ENCODE measurements at regions not wholly inside any gene's neighbourhood (a gene's known extent, or its start where the extent isn't known, plus 50 kb on each side); places are given as distances from the start of the nearest gene placed in this dataset.

- ChIA-PET POLR2A (no interaction called here), CTCF (interaction anchor here (0.7 kb wide), 1 partner anchor 70 kb away, joined by 3 read pairs; no protein-coding TSS in a partner anchor)
- Histone ChIP-seq H3K27me3 (replicated peaks in 2 of 5; ENCODE audit: control insufficient read depth in 4 of 5, insufficient read depth in 5 of 5, low read length in 4 of 5) (no peaks in the 10 kb centered on the region), H3K36me3 (ENCODE audit: control insufficient read depth in 4 of 4, insufficient read depth in 4 of 4, low read length in 3 of 4) (no peaks in the 10 kb centered on the region), H3K27ac (ENCODE audit: insufficient read depth in 1 of 2, low read depth in 1 of 2, low read length in 2 of 2, poor library complexity in 1 of 2, severe bottlenecking in 2 of 2) (no peak overlapping the region), H3K4me1 (ENCODE audit: control extremely low read depth in 1 of 4, control insufficient read depth in 4 of 4, insufficient read depth in 4 of 4, low read length in 3 of 4) (peaks cover 0 to 6% (median 0%) of the 10 kb centered on the region in 4 experiments), H3K9me3 (ENCODE audit: control extremely low read depth in 1 of 5, control insufficient read depth in 4 of 5, insufficient read depth in 2 of 5, low read depth in 1 of 5, low read length in 4 of 5) (peaks cover 0 to 5% (median 0%) of the 10 kb centered on the region in 5 experiments), H3K4me3 (ENCODE audit: control insufficient read depth in 1 of 7, extremely low read depth in 1 of 7, insufficient read depth in 4 of 7, low read depth in 2 of 7, low read length in 6 of 7) (no peak overlapping the region)
- DNase-seq, result no peak
- WGBS (ENCODE audit: insufficient coverage), result 100% methylated on average over 2 of the region's 2 CpGs
Measured at GRCh38 chr10:60496181-60496580, 106.5 kb upstream of the ANK3 start.

GRCh38 chr10:60495338-60496055 lies 105.8 kb upstream of the ANK3 start:
- CTCF ChIA-PET, result interaction anchor here (0.7 kb wide), 1 partner anchor 71 kb away, joined by 3 read pairs; no protein-coding TSS in a partner anchor
- POLR2A ChIA-PET, result no interaction called here

GRCh38 chr10:60494774-60495173 lies 105.1 kb upstream of the ANK3 start:
- WGBS (ENCODE audit: insufficient coverage), result no CpG with 5 or more reads among the region's 2 CpGs
- ChIA-PET POLR2A (no interaction called here), CTCF (no interaction called here)
- no peak overlapping the region for H3K27ac ChIP-seq (ENCODE audit: insufficient read depth in 1 of 2, low read depth in 1 of 2, low read length in 2 of 2, poor library complexity in 1 of 2, severe bottlenecking in 2 of 2)
- H3K36me3 ChIP-seq (ENCODE audit: control insufficient read depth in 4 of 4, insufficient read depth in 4 of 4, low read length in 3 of 4), result no peaks in the 10 kb centered on the region
- no peaks in the 10 kb centered on the region for H3K27me3 ChIP-seq (replicated peaks in 2 of 5; ENCODE audit: control insufficient read depth in 4 of 5, insufficient read depth in 5 of 5, low read length in 4 of 5)
- peaks cover 0 to 9% (median 0%) of the 10 kb centered on the region in 4 experiments for H3K4me1 ChIP-seq (ENCODE audit: control extremely low read depth in 1 of 4, control insufficient read depth in 4 of 4, insufficient read depth in 4 of 4, low read length in 3 of 4)
- peaks cover 0 to 5% (median 0%) of the 10 kb centered on the region in 5 experiments for H3K9me3 ChIP-seq (ENCODE audit: control extremely low read depth in 1 of 5, control insufficient read depth in 4 of 5, insufficient read depth in 2 of 5, low read depth in 1 of 5, low read length in 4 of 5)
- no peak overlapping the region for H3K4me3 ChIP-seq (ENCODE audit: control insufficient read depth in 1 of 7, extremely low read depth in 1 of 7, insufficient read depth in 4 of 7, low read depth in 2 of 7, low read length in 6 of 7)
- no peak for DNase-seq

More at GRCh38 chr10:60495338-60496055, 105.8 kb upstream of the ANK3 start:
- WGBS (ENCODE audit: insufficient coverage), result 100% methylated on average over 1 of the region's 1 CpG
- no peaks in the 10 kb centered on the region for H3K36me3 ChIP-seq (ENCODE audit: control insufficient read depth in 4 of 4, insufficient read depth in 4 of 4, low read length in 3 of 4)
- H3K27ac ChIP-seq (ENCODE audit: insufficient read depth in 1 of 2, low read depth in 1 of 2, low read length in 2 of 2, poor library complexity in 1 of 2, severe bottlenecking in 2 of 2), result no peak overlapping the region
- no peaks in the 10 kb centered on the region for H3K27me3 ChIP-seq (replicated peaks in 2 of 5; ENCODE audit: control insufficient read depth in 4 of 5, insufficient read depth in 5 of 5, low read length in 4 of 5)
- no peak overlapping the region for H3K4me3 ChIP-seq (ENCODE audit: control insufficient read depth in 1 of 7, extremely low read depth in 1 of 7, insufficient read depth in 4 of 7, low read depth in 2 of 7, low read length in 6 of 7)
- H3K9me3 ChIP-seq (ENCODE audit: control extremely low read depth in 1 of 5, control insufficient read depth in 4 of 5, insufficient read depth in 2 of 5, low read depth in 1 of 5, low read length in 4 of 5), result peaks cover 0 to 5% (median 0%) of the 10 kb centered on the region in 5 experiments
- peaks cover 0 to 6% (median 0%) of the 10 kb centered on the region in 4 experiments for H3K4me1 ChIP-seq (ENCODE audit: control extremely low read depth in 1 of 4, control insufficient read depth in 4 of 4, insufficient read depth in 4 of 4, low read length in 3 of 4)
- no peak for DNase-seq

- ChIA-PET POLR2A (no interaction called here), CTCF (no interaction called here)
- no peaks in the 10 kb centered on the region for H3K36me3 ChIP-seq (ENCODE audit: control insufficient read depth in 4 of 4, insufficient read depth in 4 of 4, low read length in 3 of 4)
- 100% methylated on average over 1 of the region's 2 CpGs for WGBS (ENCODE audit: insufficient coverage)
- H3K9me3 ChIP-seq (ENCODE audit: control extremely low read depth in 1 of 5, control insufficient read depth in 4 of 5, insufficient read depth in 2 of 5, low read depth in 1 of 5, low read length in 4 of 5), result peaks cover 0 to 5% (median 0%) of the 10 kb centered on the region in 5 experiments
- DNase-seq, result no peak
- H3K27me3 ChIP-seq (replicated peaks in 2 of 5; ENCODE audit: control insufficient read depth in 4 of 5, insufficient read depth in 5 of 5, low read length in 4 of 5), result no peaks in the 10 kb centered on the region
- H3K4me1 ChIP-seq (ENCODE audit: control extremely low read depth in 1 of 4, control insufficient read depth in 4 of 4, insufficient read depth in 4 of 4, low read length in 3 of 4), result peaks cover 0 to 3% (median 0%) of the 10 kb centered on the region in 4 experiments
- no peak overlapping the region for H3K27ac ChIP-seq (ENCODE audit: insufficient read depth in 1 of 2, low read depth in 1 of 2, low read length in 2 of 2, poor library complexity in 1 of 2, severe bottlenecking in 2 of 2)
- no peak overlapping the region for H3K4me3 ChIP-seq (ENCODE audit: control insufficient read depth in 1 of 7, extremely low read depth in 1 of 7, insufficient read depth in 4 of 7, low read depth in 2 of 7, low read length in 6 of 7)
Measured at GRCh38 chr10:60491162-60491561, 101.5 kb upstream of the ANK3 start.

- no peak overlapping the region for H3K27ac ChIP-seq (ENCODE audit: insufficient read depth in 1 of 2, low read depth in 1 of 2, low read length in 2 of 2, poor library complexity in 1 of 2, severe bottlenecking in 2 of 2)
- CTCF ChIA-PET, result no interaction called here
- POLR2A ChIA-PET, result no interaction called here
Measured at GRCh38 chr10:60490013-60490412, 100.3 kb upstream of the ANK3 start.

GRCh38 chr10:60488111-60488669 lies 98.5 kb upstream of the ANK3 start:
- Histone ChIP-seq H3K27ac (ENCODE audit: insufficient read depth in 1 of 2, low read depth in 1 of 2, low read length in 2 of 2, poor library complexity in 1 of 2, severe bottlenecking in 2 of 2) (no peak overlapping the region), H3K36me3 (ENCODE audit: control insufficient read depth in 4 of 4, insufficient read depth in 4 of 4, low read length in 3 of 4) (no peaks in the 10 kb centered on the region), H3K4me1 (ENCODE audit: control extremely low read depth in 1 of 4, control insufficient read depth in 4 of 4, insufficient read depth in 4 of 4, low read length in 3 of 4) (peaks cover 0 to 3% (median 0%) of the 10 kb centered on the region in 4 experiments), H3K4me3 (ENCODE audit: control insufficient read depth in 1 of 7, extremely low read depth in 1 of 7, insufficient read depth in 4 of 7, low read depth in 2 of 7, low read length in 6 of 7) (no peak overlapping the region), H3K9me3 (ENCODE audit: control extremely low read depth in 1 of 5, control insufficient read depth in 4 of 5, insufficient read depth in 2 of 5, low read depth in 1 of 5, low read length in 4 of 5) (peaks cover 0 to 5% (median 0%) of the 10 kb centered on the region in 5 experiments), H3K27me3 (replicated peaks in 2 of 5; ENCODE audit: control insufficient read depth in 4 of 5, insufficient read depth in 5 of 5, low read length in 4 of 5) (no peaks in the 10 kb centered on the region)
- DNase-seq, result no peak
- POLR2A ChIA-PET, result no interaction called here
- CTCF ChIA-PET, result interaction anchor here (1.1 kb wide), 1 partner anchor 10 kb away, joined by 3 read pairs; no protein-coding TSS in a partner anchor
- whole genome bisulfite sequencing (ENCODE audit: insufficient coverage), result no CpG with 5 or more reads among the region's 1 CpG

More at GRCh38 chr10:60490013-60490412, 100.3 kb upstream of the ANK3 start:
- no peak for DNase-seq
- Histone ChIP-seq H3K4me1 (ENCODE audit: control extremely low read depth in 1 of 4, control insufficient read depth in 4 of 4, insufficient read depth in 4 of 4, low read length in 3 of 4) (peaks cover 0 to 3% (median 0%) of the 10 kb centered on the region in 4 experiments), H3K4me3 (ENCODE audit: control insufficient read depth in 1 of 7, extremely low read depth in 1 of 7, insufficient read depth in 4 of 7, low read depth in 2 of 7, low read length in 6 of 7) (no peak overlapping the region), H3K36me3 (ENCODE audit: control insufficient read depth in 4 of 4, insufficient read depth in 4 of 4, low read length in 3 of 4) (no peaks in the 10 kb centered on the region), H3K27me3 (replicated peaks in 2 of 5; ENCODE audit: control insufficient read depth in 4 of 5, insufficient read depth in 5 of 5, low read length in 4 of 5) (no peaks in the 10 kb centered on the region), H3K9me3 (ENCODE audit: control extremely low read depth in 1 of 5, control insufficient read depth in 4 of 5, insufficient read depth in 2 of 5, low read depth in 1 of 5, low read length in 4 of 5) (peaks cover 0 to 5% (median 0%) of the 10 kb centered on the region in 5 experiments)
- 60% methylated on average over 2 of the region's 3 CpGs for WGBS (ENCODE audit: insufficient coverage)

- peaks cover 0 to 3% (median 0%) of the 10 kb centered on the region in 4 experiments for H3K4me1 ChIP-seq (ENCODE audit: control extremely low read depth in 1 of 4, control insufficient read depth in 4 of 4, insufficient read depth in 4 of 4, low read length in 3 of 4)
- no peaks in the 10 kb centered on the region for H3K27me3 ChIP-seq (replicated peaks in 2 of 5; ENCODE audit: control insufficient read depth in 4 of 5, insufficient read depth in 5 of 5, low read length in 4 of 5)
- no peak overlapping the region for H3K27ac ChIP-seq (ENCODE audit: insufficient read depth in 1 of 2, low read depth in 1 of 2, low read length in 2 of 2, poor library complexity in 1 of 2, severe bottlenecking in 2 of 2)
- ChIA-PET POLR2A (no interaction called here), CTCF (interaction anchor here (1.1 kb wide), 1 partner anchor 9 kb away, joined by 3 read pairs; no protein-coding TSS in a partner anchor)
- no peak overlapping the region for H3K4me3 ChIP-seq (ENCODE audit: control insufficient read depth in 1 of 7, extremely low read depth in 1 of 7, insufficient read depth in 4 of 7, low read depth in 2 of 7, low read length in 6 of 7)
- DNase-seq, result no peak
- no peaks in the 10 kb centered on the region for H3K36me3 ChIP-seq (ENCODE audit: control insufficient read depth in 4 of 4, insufficient read depth in 4 of 4, low read length in 3 of 4)
- H3K9me3 ChIP-seq (ENCODE audit: control extremely low read depth in 1 of 5, control insufficient read depth in 4 of 5, insufficient read depth in 2 of 5, low read depth in 1 of 5, low read length in 4 of 5), result peaks cover 0 to 5% (median 0%) of the 10 kb centered on the region in 5 experiments
- 87% methylated on average over 9 of the region's 9 CpGs for WGBS (ENCODE audit: insufficient coverage)
Measured at GRCh38 chr10:60487543-60487942, 97.9 kb upstream of the ANK3 start.

All from common myeloid progenitor, CD34-positive (primary cell).